Keratinocyte (primary cell): ENCODE measurements at regions not wholly inside any gene's neighbourhood (a gene's known extent, or its start where the extent isn't known, plus 50 kb on each side); places are given as distances from the start of the nearest gene placed in this dataset.

Experiments used
- EZH2 ChIP-seq: IDR thresholded peaks from one replicate; pipeline ENCODE4 v1.6.1; 2012; ENCODE audit warnings: inconsistent platforms, mild to moderate bottlenecking, low read length, moderate library complexity
- TF ChIP-seq, protein P1 (sequence below), 3 experiments: IDR thresholded peaks in 1 of 3; conservative IDR thresholded peaks in 1 of 3; optimal IDR thresholded peaks in 1 of 3; 2 replicates in 2 of 3; 3 replicates in 1 of 3; pipeline versions ENCODE3 to v1.5.1; 2011; ENCODE audit warnings: low read length in 3 of 3, mild to moderate bottlenecking in 3 of 3, moderate library complexity in 2 of 3, control low read depth in 1 of 3, inconsistent platforms in 1 of 3; ENCODE audit not compliant: insufficient read depth in 2 of 3; ENCODE audit errors: extremely low read depth in 1 of 3

DNA sequence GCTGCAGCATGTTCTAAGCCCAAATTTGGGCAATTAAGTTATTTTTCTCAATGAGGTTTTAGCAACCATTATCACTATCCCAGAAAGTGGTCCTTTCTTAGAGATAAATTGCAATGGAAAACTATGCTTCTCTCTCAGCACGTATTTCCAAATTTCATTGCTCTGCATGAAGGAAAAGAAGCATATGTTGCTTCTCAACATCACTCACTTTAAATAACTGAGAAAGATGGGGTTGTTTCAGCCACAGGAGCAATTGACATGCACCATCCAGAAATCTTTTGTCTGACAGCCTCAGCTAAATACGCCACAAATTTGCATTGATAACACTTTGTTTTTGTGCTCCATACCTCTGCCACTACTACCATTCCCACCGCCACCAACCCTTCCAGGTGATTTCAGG, 157.6 kb upstream of the PKN2 start:
- TF ChIP-seq, protein P1, sequence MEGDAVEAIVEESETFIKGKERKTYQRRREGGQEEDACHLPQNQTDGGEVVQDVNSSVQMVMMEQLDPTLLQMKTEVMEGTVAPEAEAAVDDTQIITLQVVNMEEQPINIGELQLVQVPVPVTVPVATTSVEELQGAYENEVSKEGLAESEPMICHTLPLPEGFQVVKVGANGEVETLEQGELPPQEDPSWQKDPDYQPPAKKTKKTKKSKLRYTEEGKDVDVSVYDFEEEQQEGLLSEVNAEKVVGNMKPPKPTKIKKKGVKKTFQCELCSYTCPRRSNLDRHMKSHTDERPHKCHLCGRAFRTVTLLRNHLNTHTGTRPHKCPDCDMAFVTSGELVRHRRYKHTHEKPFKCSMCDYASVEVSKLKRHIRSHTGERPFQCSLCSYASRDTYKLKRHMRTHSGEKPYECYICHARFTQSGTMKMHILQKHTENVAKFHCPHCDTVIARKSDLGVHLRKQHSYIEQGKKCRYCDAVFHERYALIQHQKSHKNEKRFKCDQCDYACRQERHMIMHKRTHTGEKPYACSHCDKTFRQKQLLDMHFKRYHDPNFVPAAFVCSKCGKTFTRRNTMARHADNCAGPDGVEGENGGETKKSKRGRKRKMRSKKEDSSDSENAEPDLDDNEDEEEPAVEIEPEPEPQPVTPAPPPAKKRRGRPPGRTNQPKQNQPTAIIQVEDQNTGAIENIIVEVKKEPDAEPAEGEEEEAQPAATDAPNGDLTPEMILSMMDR (optimal IDR thresholded peaks at IDR 0.05 in 1 of 3, IDR thresholded peaks at IDR 0.05 in 1 of 3, conservative IDR thresholded peaks at IDR 0.05 in 1 of 3; ENCODE audit: extremely low read depth in 1 of 3, insufficient read depth in 2 of 3, low read length in 3 of 3) = no peak
- TF ChIP-seq EZH2 = no peak
